ENCODE measurements at regions not wholly inside any gene's neighbourhood (a gene's known extent, or its start where the extent isn't known, plus 50 kb on each side); places are given as distances from the start of the nearest gene placed in this dataset.

GRCh38 chr2:145277922-145278321, 758.0 kb upstream of the ZEB2 start:
- TF ChIP-seq ZNF331 (CRISPR knock-in tag; IDR thresholded peaks at IDR 0.05; ENCODE audit: low read depth) (no peak), CTCF (conservative IDR thresholded peaks at IDR 0.05; ENCODE audit: low read depth in 2 of 2) (no peak), POLR2AphosphoS5 (IDR thresholded peaks at IDR 0.05; ENCODE audit: low read depth) (no peak), EZH2 (IDR thresholded peaks at IDR 0.05; ENCODE audit: low read depth, unreplicated experiment) (no peak), REST (IDR thresholded peaks at IDR 0.05; ENCODE audit: unreplicated experiment) (no peak), NANOG (IDR thresholded peaks at IDR 0.05; ENCODE audit: borderline replicate concordance) (no peak), EZH2phosphoT487 (IDR thresholded peaks at IDR 0.05; ENCODE audit: unreplicated experiment) (no peak), JUNB (IDR thresholded peaks at IDR 0.05; ENCODE audit: unreplicated experiment) (no peak), ZNF462 (CRISPR knock-in tag; IDR thresholded peaks at IDR 0.05) (no peak), STAT1 (IDR thresholded peaks at IDR 0.05; ENCODE audit: unreplicated experiment) (no peak)
- TF ChIP-seq, protein P1, sequence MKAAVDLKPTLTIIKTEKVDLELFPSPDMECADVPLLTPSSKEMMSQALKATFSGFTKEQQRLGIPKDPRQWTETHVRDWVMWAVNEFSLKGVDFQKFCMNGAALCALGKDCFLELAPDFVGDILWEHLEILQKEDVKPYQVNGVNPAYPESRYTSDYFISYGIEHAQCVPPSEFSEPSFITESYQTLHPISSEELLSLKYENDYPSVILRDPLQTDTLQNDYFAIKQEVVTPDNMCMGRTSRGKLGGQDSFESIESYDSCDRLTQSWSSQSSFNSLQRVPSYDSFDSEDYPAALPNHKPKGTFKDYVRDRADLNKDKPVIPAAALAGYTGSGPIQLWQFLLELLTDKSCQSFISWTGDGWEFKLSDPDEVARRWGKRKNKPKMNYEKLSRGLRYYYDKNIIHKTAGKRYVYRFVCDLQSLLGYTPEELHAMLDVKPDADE (IDR thresholded peaks at IDR 0.05) = no peak

Measured in GM23338 (cell line).